ENCODE measurements at regions not wholly inside any gene's neighbourhood (a gene's known extent, or its start where the extent isn't known, plus 50 kb on each side); places are given as distances from the start of the nearest gene placed in this dataset.

DNA sequence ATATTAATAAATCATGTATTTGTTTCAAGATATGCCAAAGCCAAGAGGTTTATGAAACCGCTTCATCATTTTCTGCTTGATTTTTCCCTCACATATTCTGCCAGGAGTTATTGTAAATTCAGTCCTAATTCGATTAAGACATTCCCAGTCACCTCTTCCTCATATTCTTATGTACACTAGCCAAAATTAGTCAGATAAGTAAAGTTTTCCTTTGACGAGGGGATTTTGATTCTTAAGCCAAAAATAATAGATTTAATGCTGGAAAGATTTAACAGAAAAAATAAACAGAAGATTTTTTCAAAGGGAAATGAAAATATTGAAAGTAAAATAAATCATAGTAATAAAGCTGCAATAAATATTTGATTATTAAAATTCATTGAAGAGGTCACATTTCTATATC, 51.0 kb upstream of the VEGFC start:
- Histone ChIP-seq H3K27ac (no peak overlapping the region), H3K4me3 (no peak overlapping the region)
- TF ChIP-seq, protein P1, sequence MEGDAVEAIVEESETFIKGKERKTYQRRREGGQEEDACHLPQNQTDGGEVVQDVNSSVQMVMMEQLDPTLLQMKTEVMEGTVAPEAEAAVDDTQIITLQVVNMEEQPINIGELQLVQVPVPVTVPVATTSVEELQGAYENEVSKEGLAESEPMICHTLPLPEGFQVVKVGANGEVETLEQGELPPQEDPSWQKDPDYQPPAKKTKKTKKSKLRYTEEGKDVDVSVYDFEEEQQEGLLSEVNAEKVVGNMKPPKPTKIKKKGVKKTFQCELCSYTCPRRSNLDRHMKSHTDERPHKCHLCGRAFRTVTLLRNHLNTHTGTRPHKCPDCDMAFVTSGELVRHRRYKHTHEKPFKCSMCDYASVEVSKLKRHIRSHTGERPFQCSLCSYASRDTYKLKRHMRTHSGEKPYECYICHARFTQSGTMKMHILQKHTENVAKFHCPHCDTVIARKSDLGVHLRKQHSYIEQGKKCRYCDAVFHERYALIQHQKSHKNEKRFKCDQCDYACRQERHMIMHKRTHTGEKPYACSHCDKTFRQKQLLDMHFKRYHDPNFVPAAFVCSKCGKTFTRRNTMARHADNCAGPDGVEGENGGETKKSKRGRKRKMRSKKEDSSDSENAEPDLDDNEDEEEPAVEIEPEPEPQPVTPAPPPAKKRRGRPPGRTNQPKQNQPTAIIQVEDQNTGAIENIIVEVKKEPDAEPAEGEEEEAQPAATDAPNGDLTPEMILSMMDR (IDR thresholded peaks at IDR 0.05) = no peak
- no peak for DNase-seq (ENCODE audit: low spot score)

- no peak for DNase-seq (ENCODE audit: low spot score)
- Histone ChIP-seq H3K4me3 (no peak overlapping the region), H3K27ac (no peak overlapping the region)
- TF ChIP-seq, protein P1 (IDR thresholded peaks at IDR 0.05) = no peak
Measured at GRCh38 chr4:176844448-176844847, 51.7 kb upstream of the VEGFC start.

- Histone ChIP-seq H3K4me3 (no peak overlapping the region), H3K27ac (no peak overlapping the region)
- TF ChIP-seq, protein P1 (IDR thresholded peaks at IDR 0.05) = no peak
- no peak for DNase-seq (ENCODE audit: low spot score)
Measured at GRCh38 chr4:176845636-176846035, 52.9 kb upstream of the VEGFC start.

DNA sequence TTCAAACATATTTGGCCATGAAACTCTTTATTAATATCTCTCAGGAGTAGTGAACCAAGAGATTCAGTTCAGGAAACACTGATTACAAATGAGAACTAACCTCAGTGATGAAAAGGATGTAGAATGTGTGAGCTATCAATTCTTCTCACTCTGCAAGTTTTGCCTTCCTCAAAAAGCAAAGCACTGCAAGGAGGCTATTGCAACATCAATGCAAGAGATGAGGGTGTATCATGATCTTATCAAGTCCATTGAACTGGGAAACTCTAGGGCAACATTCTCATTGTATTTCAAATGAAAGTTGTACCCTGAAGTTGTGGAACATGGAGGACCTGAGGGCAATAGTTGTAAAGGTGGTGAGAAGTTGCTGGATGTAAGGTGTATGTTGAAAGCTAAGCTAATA, 56.4 kb upstream of the VEGFC start:
- Histone ChIP-seq H3K27ac (no peak overlapping the region), H3K4me3 (no peak overlapping the region)
- DNase-seq (ENCODE audit: low spot score) = no peak
- TF ChIP-seq, protein P1 (IDR thresholded peaks at IDR 0.05) = no peak

DNA sequence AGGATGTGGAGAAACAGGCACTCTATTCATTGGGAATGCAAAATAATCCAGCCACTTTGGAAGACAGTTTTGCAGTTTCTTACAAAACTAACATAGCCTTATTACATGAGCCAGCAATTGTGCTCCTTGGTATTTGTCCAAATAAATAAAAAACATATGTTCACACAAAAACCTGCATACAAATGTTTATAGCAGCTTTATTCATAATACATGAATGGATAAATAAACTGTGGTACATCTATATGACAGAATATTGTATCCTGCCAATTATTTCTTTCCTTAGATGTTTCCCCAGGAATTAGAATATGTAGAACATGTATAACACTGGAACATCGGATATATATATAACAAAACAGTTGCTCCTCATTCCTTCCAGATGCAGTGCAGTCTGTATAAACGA, 57.7 kb upstream of the VEGFC start:
- TF ChIP-seq, protein P1 (IDR thresholded peaks at IDR 0.05) = no peak
- Histone ChIP-seq H3K4me3 (no peak overlapping the region), H3K27ac (no peak overlapping the region)
- no peak for DNase-seq (ENCODE audit: low spot score)

DNA sequence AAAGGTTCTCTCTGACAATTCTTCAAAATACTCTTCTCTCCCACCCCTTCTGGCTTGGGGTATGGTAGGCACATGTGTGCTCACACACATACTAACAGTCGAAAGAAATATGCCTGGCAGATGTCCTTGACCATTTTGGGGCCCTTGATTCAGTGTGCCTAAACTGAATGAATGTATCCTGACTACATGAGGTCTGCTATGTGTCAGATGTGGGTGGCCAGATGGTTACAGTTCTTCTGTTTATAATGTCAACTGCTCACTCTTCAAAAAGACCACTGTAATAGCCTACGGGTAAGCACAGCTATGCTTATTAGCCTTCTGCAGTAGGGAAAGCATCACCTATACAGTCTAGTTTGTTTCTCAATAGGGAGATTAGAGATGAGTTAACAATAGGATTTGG, 63.7 kb upstream of the VEGFC start:
- H3K27ac ChIP-seq = no peak overlapping the region
- DNase-seq (ENCODE audit: low spot score) = no peak
- no peak overlapping the region for H3K4me3 ChIP-seq
- TF ChIP-seq, protein P1 (IDR thresholded peaks at IDR 0.05) = no peak

DNA sequence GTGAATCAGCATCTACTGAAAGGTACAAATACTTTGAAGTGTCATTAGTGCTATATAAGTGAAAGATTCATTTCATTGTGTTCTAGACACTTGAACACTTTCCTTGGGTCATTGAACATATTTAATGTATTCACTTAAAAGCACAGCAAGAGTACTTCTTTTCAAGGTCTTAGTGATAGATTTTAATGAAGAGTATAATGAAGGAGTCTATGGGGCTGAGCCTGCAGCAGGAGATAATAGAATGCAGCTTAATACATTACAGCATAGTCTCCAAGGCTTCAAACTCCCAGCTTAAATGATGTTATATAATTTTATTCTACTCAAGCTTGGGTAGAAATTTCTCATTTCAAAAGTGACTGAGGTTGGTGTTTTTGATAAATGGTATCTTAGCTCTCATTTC, 66.1 kb upstream of the VEGFC start:
- no peak for DNase-seq (ENCODE audit: low spot score)
- Histone ChIP-seq H3K27ac (no peak overlapping the region), H3K4me3 (no peak overlapping the region)
- TF ChIP-seq, protein P1 (IDR thresholded peaks at IDR 0.05) = no peak
